Esophagus squamous epithelium (tissue), 4 donors: ENCODE measurements at regions not wholly inside any gene's neighbourhood (a gene's known extent, or its start where the extent isn't known, plus 50 kb on each side); places are given as distances from the start of the nearest gene placed in this dataset.

Source experiments
- POLR2A ChIP-seq, 4 donors: fragments of 450-650 bp; IDR thresholded peaks; one replicate each; pipeline ENCODE4 v1.6.1; 2017; ENCODE audit warnings: antibody characterized with exemption in 4 of 4, mild to moderate bottlenecking in 4 of 4, moderate library complexity in 3 of 4
- TF ChIP-seq, protein P1 (sequence below), 6 experiments: fragments of 450-650 bp in 4 of 6; fragments of 200-600 bp in 2 of 6; sonication (generic) in 2 of 6; IDR thresholded peaks; one replicate each; pipeline ENCODE4 v1.5.1; 2016 to 2019; ENCODE audit warnings: antibody characterized with exemption in 6 of 6, mild to moderate bottlenecking in 4 of 6, moderate library complexity in 4 of 6

DNA sequence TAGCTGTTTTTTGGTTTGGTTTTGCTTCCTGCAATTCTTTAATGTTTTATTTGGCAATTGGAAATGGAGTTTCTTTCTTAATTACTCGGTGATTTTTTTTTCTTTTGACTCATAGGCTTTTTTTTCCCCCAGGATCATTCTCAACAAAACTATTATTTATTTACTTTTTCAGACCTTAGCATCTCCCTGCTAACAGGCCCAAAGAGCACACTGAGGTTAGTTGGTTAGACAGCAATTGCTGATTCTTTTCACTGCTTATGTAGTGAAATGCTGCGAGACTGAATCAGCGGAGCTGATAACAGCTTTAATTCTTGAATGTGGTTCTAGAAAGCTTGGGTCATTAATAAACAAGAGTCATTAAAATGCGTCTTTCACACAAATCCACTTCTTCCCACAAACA lies 79.1 kb upstream of the ZFP64 start:
- TF ChIP-seq, protein P1, sequence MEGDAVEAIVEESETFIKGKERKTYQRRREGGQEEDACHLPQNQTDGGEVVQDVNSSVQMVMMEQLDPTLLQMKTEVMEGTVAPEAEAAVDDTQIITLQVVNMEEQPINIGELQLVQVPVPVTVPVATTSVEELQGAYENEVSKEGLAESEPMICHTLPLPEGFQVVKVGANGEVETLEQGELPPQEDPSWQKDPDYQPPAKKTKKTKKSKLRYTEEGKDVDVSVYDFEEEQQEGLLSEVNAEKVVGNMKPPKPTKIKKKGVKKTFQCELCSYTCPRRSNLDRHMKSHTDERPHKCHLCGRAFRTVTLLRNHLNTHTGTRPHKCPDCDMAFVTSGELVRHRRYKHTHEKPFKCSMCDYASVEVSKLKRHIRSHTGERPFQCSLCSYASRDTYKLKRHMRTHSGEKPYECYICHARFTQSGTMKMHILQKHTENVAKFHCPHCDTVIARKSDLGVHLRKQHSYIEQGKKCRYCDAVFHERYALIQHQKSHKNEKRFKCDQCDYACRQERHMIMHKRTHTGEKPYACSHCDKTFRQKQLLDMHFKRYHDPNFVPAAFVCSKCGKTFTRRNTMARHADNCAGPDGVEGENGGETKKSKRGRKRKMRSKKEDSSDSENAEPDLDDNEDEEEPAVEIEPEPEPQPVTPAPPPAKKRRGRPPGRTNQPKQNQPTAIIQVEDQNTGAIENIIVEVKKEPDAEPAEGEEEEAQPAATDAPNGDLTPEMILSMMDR (IDR thresholded peaks at IDR 0.05), result no peak
- TF ChIP-seq POLR2A (IDR thresholded peaks at IDR 0.05), result no peak
